Mesenteric fat pad (tissue), 1 donor: ENCODE measurements at regions not wholly inside any gene's neighbourhood (a gene's known extent, or its start where the extent isn't known, plus 50 kb on each side); places are given as distances from the start of the nearest gene placed in this dataset.

Source experiments
- DNase-seq: peaks from one replicate; pipeline ENCODE4 v3.0.0-alpha.2; 2020; ENCODE audit warnings: low spot score
- donor health status: DM: yes; HTN: yes; CAD: no.

DNA sequence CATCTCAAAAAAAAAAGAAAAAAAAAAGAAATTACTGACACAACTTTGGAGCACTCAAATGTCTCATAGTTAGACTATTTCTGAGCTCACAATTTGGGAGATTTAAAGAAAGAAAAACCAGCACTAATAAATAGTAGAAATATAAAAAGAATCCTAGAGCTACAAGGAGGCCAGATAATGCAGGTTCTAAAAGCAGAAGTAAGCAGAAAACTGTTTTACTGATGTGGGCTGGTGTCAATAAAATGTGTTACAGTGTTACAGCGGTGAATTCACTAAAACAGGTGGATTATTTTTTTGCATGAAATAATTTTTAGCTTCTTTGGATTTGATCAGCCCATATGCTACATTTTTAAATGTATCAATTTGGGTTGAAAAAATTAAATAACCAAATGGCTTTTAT lies 375.9 kb downstream of the GPM6A start:
- no peak for DNase-seq

DNA sequence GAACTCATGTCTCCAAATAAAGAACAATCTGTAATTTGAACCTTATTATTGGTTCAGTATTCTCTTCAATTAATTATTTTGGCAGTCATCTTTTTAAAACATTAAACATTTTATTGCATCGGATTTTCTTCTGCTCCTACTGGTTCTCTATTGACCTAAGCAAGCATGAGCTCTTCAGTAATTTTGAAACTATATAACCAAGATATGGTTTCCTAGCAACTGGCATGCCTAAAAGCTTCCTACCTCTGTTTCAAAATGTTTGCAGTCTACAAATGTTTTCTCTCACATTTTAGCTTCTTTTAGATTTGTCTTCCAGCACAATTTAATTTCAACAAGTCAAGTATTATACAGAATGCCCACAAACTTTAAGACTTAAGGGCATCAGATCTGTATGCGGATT lies 371.3 kb downstream of the GPM6A start:
- DNase-seq = no peak

DNA sequence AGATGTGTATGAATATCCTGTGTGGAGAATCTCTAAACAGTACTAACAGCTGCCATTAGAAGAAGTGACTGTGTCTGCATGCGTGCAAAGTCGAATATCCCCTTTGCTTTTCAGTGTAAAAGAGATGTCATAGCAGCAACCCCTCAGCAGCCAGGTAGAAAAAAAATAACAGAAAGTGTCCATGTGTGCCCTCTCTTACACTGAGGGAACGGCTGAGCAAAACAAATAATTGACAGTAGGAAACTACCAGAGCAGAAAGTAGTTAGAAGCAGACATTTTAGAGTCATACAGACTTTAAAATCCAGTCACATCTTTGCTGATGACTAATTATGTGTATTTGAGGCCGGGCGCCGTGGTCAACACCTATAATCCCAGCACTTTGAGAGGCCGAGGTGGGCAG lies 370.8 kb downstream of the GPM6A start:
- no peak for DNase-seq

DNA sequence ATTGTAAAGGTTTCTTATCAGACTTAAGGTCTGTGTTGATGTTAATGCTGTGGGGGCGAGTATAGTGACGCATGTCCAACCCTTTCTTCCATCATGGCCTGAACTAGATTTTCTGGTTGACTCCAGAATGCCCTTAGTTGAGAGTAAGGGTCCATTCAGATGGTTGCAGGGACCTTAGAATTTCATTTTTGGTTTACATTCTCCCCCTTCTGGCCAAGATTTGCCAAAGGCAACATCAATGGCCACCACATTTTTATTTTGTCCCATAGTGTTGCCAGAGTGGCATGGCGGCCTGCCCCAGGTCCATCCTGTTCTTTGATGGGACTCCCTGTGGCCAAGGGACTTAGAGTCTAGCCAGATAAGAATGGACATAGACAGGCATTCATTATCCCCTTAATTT lies 368.5 kb downstream of the GPM6A start:
- DNase-seq = no peak

DNA sequence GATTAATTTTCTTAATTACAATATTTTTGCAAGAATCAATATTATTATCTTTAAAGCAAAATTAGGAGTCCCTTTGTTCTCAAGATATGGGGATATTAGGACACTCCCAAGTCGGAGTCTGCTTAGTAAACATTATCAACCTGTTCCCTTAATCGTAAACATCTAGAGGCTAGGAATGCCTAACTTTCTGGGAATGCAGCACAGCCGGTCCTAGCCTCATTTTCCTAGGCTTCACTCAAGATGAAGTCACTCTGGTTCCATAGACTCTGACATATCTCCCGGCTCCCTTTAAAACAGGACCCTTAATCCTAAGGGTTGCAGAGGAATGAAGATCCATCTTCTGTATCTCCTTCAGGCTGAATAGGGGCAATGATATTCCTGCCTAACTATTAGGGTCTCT lies 367.6 kb downstream of the GPM6A start:
- no peak for DNase-seq

DNA sequence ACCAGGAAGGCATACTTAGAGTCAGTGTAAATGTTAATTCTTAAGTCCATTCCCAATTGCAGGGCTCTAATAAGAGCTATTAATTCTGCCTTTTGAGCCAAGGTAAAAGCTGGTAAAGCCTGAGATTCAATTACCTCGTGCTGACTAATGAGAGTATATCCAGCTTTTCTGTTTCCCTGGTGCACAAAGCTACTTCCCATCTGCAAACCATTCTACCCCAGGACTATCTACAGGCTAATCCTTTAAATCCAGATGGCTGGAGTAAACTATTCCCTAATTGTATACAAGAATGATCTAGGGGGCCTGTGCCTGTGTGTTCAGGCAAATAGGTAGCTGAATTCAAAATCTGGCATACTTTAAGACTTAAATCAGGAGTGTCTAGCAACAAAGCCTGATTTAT lies 365.0 kb downstream of the GPM6A start:
- DNase-seq = no peak

DNA sequence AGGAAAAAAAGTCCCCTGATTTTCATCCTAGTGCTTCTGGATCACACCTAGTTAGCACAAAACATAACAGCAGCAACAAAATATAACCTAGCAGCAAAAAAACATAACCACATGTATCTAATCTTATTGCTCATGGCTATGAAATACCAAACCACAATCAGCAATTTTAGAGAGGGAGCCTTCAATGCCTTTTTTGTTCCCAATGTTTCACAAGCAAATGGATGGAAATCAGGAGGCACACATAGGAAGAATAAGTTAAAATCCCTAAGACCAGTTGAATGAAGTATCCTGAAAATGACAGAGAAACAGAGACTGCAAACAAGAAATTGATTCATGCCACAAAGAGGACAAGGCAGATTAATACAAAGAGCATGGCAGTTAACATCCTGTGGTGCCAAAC lies 361.6 kb downstream of the GPM6A start:
- DNase-seq = no peak

DNA sequence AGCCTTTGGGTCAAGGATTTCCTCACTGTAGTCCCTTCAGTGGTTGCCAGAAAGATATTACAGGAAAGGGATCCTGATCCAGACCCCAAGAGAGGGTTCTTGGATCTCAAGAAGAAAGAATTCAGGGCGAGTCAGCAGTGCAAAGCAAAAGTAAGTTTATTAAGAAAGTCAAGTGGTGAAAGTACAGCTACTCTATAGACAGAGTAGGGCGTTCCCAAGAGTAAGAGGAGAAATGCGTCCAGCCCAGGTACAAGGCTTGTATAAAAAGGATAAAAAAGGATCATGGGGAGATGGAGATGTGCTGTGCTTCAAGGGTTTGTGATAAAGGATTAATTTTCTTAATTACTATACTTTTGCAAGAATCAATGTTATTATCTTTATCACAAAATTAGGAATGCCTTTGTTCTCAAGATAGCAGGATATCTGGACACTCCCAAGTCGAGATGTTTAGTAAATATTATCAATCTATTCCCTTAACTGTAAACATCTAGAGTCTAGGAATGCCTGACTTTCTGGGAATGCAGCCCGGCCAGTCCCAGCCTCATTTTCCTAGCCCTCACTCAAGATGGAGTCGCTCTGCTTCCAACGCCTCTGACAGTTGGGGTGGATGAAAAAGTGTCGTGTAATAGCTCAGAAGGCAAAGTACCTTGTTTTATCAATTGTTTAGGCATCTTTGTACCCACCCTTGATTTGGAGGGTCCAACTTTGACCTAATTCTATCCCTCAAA lies 360.7 kb downstream of the GPM6A start:
- DNase-seq = no peak

DNA sequence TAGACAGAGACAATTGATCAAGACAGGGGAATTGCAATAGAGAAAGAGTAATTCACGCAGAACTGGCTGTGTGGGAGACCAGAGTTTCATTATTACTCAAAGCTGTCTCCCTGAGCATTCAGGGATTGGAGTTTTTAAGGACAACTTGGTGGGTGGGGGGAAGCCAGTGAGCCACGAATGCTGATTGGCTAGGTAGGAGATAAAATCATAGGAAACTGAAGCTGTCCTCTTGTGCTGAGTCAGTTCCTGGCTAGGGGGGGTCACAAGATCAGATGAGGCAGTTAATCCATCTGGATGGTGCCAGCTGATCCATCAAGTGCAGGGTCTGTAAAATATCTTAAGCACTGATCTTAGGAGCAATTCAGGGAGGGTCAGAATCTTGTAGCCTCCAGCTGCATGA lies 358.6 kb downstream of the GPM6A start:
- no peak for DNase-seq

DNA sequence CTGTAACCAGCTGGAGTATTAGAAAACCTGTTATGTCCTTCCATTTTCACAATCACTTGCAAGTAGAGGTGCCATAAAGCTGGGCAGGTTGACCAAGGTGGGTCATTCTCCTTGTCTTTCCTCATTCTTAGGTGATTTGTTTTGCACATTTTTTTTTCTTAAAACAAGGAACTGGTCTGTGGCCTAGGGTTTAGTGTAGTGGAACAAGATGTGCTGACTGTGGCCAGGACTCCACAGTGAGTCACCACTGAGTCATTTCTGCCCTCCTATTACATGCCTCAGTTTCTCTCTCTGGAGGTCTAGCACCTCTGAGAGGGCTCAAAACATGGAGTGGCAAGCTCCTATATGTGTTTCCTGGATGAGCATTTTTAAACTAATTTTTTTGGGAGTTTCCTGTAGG lies 355.9 kb downstream of the GPM6A start:
- no peak for DNase-seq

DNA sequence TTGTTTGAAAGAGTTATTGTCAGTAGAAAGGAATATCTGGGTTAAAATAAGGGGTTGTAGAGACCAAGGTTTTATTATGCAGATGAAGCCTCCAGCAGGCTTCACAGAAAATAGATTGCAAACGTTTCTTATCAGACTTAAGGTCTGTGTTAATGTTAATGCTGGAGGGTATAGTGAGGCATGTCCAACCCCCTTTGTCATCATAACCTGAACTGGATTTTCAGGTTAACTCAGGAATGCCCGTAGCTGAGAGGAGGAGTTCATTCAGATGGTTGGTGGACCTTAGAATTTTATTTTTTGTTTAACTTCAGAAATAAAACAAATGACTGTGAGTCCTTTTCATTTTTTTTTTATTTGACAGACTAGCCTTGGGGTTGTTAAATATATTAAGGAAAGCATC lies 354.1 kb downstream of the GPM6A start:
- no peak for DNase-seq

DNA sequence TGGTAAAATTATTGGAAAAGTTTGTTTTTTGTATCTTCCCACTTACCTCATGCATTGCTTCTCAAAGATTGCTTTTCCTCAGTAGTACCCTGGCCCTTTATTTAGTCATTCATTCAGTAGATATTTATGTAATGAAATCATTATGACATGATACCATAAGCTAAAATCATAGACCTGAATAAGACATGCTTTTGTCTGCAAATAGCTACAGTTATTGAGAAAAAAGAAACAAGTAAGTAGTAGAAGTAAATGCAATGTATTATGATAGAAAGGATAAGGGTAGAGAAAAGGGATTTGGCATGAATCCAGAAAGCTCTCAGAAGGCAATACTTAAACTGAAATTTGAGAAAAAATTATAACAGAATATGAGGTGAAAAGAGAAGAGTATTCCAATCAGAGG lies 352.5 kb downstream of the GPM6A start:
- no peak for DNase-seq

DNA sequence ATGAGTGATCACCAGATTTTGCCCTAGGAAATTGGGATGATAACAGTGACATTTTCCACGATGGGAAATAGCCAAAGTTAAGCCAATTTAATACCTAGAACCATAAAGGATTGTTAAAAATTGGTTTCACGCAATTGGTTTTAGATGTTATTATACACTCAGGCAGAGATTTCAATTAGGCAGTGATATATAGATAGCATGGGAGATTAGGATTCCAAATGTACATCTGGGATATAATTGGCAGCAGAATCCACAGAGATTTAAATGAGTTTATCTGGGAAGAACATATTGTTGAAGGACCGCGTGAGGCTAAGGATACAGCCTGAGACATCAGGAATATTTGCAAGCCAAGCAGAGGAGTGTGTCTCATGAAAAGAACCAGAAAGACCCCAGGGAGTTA lies 351.6 kb downstream of the GPM6A start:
- no peak for DNase-seq

DNA sequence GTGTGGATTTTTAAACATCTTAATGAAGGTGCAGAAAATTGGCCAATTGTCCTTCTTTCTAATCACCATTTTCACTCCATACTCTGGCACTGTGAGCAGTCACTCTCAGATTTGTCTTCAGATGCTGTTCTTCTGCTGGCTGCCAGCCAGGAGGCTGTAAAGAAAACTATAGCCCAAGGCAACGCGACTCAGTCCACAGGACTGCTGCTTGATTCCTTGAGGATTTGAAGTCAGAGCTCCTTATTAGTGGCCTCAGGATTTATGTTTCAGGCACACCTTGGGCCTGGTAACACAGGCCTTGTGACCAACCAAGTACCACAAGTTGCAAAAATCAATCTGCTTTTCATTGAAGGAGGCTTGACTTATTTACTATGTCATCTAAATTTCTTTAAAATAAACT lies 342.6 kb downstream of the GPM6A start:
- no peak for DNase-seq

DNA sequence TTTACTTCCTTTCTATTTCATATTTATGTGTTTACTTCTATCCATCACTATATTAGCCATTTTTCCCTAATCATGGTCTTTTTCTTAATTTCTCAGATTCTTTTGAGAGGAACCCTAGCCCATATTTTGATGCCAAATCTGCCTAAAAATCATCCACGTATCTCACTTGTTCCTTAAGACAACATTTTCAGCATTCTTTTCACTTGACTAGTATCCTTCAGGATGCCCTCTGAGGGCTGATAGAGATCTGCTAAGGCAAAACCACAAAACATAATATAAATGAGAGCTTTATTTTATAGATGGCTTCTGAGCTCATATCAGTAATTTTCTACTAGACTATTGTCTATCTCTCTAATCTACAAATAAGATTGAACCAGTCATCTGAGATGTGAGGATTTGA lies 341.9 kb downstream of the GPM6A start:
- no peak for DNase-seq

DNA sequence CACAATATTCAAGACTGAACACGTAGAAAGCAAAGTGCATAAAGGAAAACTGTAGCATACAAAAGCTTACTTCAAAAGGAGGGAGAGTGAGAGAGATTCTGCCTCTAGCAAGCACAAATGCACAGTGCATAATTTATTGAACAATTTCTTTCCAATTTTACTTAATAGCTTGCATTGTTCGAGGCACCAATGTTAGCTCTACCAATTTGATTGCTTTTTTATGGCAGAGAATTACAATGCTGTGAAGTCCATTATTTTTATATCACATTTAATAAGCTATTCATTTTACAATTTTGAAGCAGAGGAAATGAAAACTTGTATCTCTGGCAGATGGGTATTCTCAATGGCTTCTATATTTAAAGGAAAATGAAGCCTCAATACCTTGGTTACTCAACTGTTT lies 331.7 kb downstream of the GPM6A start:
- DNase-seq = no peak

DNA sequence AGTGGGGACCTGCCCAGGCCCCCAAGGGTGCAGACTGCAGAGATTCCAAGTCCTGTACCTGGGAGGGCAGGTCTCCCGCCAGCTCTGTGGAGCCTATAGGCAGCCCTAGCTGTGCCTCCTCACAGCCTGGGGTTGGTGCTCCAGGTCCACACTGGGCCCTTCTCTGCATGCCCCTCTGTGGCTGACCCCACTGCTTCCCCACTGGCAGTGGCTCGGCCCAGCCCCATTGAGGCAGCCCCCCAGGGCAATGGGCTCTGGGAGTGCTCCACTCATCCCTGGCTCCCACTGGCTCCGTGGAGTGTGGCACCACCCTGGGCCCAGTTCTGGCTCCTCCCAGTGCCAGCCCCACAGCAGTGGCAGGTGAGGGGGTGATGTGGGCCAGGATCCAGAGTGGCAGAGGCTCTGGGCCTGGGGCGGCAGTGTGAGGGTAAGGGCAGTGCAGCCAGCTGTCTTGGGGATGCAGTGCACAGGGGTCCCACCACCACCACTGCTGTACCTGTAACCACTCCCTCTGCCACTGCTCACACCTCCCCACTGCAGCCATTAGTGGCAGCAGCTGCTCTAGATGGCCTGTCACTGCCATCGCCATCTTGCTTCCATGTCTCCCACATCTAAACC lies 312.2 kb downstream of the GPM6A start:
- DNase-seq = no peak

DNA sequence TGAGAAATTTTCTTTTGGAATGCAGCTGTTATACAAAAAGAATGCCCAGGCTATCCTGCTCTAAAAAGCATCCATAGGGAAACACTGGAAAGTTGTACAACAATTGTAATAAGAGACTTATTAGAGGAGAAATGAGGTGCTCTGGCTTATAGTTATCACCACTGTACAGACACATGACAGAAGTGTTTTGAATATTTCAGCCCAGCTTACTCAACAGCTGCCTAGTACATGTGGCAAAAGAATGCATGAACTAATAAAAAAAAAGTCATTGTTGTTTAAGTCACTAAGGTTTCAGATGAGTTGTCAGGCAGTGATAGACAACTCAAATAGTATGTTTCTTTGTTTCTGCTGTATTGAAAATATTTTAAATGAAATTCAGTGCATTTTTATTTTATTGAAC lies 307.7 kb downstream of the GPM6A start:
- no peak for DNase-seq

DNA sequence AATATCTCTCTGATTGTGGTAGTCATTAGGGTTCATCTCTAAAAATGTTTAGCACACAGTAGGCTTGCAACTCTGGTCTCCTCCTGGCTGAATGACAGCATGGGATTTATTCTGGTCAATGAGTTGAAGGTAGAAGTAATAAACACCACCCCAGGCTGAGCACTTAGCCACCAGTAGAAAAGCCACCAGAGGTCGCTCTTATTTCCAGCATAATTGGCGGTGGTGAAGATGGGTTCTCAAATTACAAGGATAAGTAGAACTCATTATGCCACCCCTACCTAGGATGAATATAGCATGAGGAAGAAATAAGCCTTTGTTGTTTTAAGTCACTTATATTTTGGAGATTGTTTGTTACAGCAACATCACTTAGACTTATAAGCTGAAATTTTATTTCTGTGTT lies 302.7 kb downstream of the GPM6A start:
- no peak for DNase-seq

DNA sequence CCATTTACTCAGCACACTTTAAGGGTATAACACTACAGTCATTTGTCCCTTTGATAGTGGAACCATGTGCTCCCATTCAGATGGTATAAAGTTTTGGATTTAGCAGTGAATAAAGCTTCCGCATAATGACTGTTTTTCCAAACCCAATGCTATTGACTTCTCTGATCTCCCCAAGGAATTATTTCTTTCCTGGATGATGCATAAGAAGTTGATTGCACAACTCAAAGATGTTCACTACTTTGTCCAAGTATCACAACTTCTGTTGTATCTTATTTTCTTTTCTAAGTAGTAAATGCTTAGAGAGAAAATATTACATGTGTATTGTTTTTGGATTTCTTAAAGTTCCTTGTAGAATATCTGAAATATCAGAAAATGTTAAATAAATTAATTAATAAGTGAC lies 300.2 kb downstream of the GPM6A start:
- DNase-seq = no peak

DNA sequence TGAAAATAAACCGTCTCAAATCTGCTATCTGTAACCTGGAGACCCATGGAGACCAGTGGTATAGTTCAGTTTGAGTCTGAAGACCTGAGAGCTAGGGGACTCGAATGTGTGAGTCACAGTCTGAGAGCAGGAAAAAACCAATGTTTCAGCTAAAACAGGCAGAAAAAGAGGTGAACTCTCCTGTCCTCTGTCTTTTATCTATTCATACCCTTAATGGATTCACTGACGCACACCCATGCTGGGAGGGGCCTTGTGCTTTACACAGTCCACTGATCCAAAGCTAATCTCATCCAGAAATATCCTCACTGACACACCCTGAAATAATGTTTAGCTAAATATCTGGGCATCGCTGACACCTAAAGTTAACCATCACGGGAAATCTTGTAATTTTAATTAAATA lies 297.9 kb downstream of the GPM6A start:
- no peak for DNase-seq

DNA sequence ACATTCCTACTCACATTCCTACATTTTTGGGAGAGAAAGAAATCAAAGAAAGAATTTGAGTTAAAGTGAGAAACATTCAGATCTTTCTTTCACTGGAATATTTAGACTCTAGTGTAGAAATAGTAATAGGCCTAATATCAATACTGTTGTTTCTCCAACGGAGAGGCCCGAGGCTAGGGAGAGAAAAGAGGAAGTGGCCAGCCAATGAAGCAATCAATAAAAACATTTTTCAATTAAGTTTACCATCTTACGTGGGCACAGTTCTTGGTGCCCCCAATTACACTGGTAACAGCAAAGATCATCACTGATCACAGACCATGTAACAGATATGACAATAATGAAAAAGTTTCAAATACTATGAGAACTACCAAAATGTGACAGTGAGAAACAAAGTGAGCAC lies 281.4 kb downstream of the GPM6A start:
- DNase-seq = no peak

DNA sequence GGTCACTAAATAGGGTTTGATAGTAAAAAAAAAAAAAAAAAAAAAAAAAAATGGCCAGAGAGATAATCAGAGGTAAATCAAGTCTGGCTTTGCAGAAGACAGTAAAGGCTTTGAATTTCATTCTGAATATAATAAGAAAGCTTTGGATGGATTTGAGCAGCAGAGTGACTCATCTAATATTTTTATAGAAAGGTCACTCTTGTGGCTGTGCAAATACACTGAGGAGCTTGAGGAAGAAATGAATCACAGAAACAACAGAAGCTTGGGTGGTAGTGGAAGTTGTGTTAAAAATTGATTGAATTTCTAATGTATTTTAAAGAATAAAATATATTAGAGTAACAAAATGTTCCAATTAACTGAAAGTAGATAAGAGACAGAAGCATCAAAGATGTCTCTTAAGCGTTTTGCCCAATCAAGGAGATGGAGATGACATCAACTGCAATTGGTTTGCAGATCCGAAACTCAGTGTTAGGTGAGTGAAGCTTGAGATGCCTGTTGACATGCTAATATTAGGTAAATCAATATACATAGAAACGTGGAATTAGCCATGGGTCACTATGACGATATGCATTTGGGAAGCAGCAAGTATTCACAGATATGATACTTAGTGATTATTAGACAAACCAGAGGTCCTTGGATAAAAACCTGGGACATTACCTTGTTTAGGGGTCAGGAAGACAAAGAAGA lies 280.5 kb downstream of the GPM6A start:
- DNase-seq = no peak
